ENCODE measurements at regions not wholly inside any gene's neighbourhood (a gene's known extent, or its start where the extent isn't known, plus 50 kb on each side); places are given as distances from the start of the nearest gene placed in this dataset.

DNA sequence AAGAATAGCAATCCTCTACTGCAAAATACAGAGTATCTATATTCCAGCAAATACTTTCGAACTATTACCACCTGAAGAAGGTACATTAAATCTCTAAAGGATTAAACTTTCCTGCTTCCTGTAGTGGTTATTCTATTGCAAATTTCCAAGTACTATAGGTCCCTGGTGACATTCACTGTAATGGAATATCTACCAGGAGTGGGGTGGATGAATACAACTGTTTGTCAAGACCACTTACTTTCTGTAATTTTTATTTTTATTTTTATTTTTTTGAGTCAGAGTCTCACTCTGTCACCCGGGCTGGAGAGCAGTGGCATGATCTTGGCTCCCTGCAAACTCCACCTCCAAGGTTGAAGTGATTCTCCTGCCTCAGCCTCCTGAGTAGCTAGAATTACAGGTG is 389.5 kb downstream of the TMEM114 start:
- ChIA-PET POLR2A (no interaction called here), CTCF (no interaction called here)
- TF ChIP-seq, protein P1, sequence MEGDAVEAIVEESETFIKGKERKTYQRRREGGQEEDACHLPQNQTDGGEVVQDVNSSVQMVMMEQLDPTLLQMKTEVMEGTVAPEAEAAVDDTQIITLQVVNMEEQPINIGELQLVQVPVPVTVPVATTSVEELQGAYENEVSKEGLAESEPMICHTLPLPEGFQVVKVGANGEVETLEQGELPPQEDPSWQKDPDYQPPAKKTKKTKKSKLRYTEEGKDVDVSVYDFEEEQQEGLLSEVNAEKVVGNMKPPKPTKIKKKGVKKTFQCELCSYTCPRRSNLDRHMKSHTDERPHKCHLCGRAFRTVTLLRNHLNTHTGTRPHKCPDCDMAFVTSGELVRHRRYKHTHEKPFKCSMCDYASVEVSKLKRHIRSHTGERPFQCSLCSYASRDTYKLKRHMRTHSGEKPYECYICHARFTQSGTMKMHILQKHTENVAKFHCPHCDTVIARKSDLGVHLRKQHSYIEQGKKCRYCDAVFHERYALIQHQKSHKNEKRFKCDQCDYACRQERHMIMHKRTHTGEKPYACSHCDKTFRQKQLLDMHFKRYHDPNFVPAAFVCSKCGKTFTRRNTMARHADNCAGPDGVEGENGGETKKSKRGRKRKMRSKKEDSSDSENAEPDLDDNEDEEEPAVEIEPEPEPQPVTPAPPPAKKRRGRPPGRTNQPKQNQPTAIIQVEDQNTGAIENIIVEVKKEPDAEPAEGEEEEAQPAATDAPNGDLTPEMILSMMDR (IDR thresholded peaks at IDR 0.05; ENCODE audit: control extremely low read depth, extremely low read depth, low read depth, missing control alignments): no peak
- DNase-seq (ENCODE audit: extremely low spot score): no peak

DNA sequence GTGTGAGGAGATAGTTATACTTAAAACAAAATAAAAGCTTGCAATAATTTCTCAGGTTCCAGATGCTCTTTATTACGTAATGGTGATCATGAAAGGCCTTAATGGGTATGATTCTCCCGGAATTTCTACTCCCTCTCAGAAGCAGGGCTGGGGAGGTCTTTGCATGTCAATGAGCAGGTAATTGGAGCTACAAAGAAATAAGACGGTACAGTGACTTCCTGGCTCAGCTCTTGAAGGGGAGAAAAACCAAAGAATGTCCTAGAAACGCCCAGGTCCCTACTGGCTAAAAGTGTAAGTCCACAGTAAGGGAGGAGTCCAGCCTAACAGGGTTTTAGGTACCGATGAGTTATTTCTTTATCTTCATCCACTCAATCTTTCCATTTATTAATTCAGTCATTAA is 390.9 kb downstream of the TMEM114 start:
- POLR2A ChIA-PET: no interaction called here
- CTCF ChIA-PET: no interaction called here
- TF ChIP-seq, protein P1 (IDR thresholded peaks at IDR 0.05; ENCODE audit: control extremely low read depth, extremely low read depth, low read depth, missing control alignments): no peak
- DNase-seq (ENCODE audit: extremely low spot score): no peak

DNA sequence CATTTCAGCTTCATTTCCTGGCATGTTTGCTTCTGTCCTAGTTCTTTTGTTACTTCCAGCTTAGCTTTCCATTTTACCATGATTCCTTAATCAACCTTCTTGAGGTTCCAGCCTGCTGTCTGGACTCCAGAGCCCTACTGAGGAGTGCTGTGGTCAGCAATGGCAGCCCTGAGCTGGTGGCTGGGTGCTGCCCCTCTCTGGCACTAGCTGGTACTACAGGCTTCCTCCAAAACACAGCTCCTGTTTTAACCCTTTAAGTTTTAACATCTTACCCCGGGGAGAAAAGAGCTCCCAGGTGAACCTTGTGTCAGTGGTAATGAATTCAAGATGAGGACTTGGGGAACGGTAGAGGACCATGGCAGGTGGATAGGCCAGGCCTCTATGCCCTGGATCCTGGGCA is 395.5 kb downstream of the TMEM114 start:
- TF ChIP-seq, protein P1 (IDR thresholded peaks at IDR 0.05; ENCODE audit: control extremely low read depth, extremely low read depth, low read depth, missing control alignments): no peak
- ChIA-PET POLR2A (no interaction called here), CTCF (interaction anchor here (1.2 to 1.4 kb wide), 2 partner anchors 10 to 28 kb away, joined by 3 read pairs; no protein-coding TSS in a partner anchor)
- no peak for DNase-seq (ENCODE audit: extremely low spot score)

DNA sequence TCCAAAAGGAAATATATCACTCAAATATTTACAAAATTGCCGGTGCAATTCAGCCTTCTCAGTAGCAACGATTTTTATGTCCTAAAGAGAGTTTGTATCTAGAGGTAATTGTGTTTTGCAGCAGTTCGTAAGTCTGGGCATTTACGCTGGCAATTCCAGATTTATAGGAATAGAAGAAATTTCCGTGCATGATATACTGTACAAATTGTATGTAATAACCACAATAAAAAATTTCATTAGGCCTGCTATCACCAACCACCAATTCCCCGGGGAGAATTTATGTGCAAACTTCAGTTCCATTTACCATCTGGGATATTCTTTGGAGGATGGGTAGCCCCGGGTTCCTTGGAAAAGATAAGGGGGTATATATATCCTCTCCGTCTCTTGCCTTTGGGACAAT is 401.5 kb downstream of the TMEM114 start:
- DNase-seq (ENCODE audit: extremely low spot score): no peak
- ChIA-PET CTCF (no interaction called here), POLR2A (no interaction called here)
- TF ChIP-seq, protein P1 (IDR thresholded peaks at IDR 0.05; ENCODE audit: control extremely low read depth, extremely low read depth, low read depth, missing control alignments): no peak

DNA sequence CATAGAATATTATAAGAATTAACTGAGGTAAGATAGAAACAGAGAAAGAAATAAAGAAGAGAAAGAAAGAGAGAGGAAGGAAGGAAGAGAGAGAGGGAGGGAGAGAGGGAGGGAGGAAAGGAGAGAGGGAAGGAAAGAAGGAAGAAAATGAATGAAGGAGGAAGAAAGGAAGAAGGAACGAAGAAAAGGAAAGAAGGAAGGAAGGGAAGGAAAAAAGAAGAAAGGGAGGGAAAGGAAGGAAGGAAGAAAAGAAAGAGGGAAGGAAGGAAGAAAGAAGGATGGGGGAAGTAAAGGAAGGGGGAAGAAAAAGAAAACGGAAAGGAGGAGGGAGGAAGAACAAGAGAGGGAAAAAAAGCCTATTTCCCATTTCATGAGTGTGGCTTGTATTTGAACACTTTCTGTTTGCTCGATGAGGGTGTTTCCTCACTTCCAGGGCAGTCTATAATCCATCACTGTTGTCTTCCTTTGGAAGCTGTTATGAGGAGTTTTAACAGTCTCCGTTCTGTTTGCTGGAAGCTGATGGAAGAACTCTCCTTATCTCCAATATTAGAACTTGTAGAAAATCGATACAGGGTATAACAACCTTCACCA is 402.4 kb downstream of the TMEM114 start:
- POLR2A ChIA-PET: no interaction called here
- TF ChIP-seq, protein P1 (IDR thresholded peaks at IDR 0.05; ENCODE audit: control extremely low read depth, extremely low read depth, low read depth, missing control alignments): no peak
- DNase-seq (ENCODE audit: extremely low spot score): no peak
- CTCF ChIA-PET: no interaction called here

DNA sequence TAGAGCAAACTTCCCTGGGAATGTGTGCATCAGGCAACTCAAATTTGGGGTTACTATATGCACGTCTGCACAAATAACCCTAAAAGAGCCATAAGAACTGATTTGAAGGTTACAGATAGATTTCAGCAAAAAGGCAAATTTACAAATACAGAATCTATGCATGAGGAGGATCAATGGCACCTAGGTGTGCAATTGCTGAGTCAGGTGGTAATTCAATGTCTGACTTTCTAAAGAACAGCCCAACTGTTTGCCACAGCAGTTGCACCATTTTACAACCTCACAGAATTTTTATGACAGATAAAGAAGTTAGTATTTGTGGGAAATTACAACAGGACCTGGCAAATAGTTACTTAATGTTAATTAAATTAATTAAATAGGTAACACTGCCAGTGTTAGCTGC is 405.5 kb downstream of the TMEM114 start:
- DNase-seq (ENCODE audit: extremely low spot score): no peak
- TF ChIP-seq, protein P1 (IDR thresholded peaks at IDR 0.05; ENCODE audit: control extremely low read depth, extremely low read depth, low read depth, missing control alignments): no peak
- CTCF ChIA-PET: interaction anchor here (1.2 kb wide), 1 partner anchor 10 kb away, joined by 3 read pairs; no protein-coding TSS in a partner anchor
- POLR2A ChIA-PET: no interaction called here
